ENCODE measurements at regions not wholly inside any gene's neighbourhood (a gene's known extent, or its start where the extent isn't known, plus 50 kb on each side); places are given as distances from the start of the nearest gene placed in this dataset.

DNA sequence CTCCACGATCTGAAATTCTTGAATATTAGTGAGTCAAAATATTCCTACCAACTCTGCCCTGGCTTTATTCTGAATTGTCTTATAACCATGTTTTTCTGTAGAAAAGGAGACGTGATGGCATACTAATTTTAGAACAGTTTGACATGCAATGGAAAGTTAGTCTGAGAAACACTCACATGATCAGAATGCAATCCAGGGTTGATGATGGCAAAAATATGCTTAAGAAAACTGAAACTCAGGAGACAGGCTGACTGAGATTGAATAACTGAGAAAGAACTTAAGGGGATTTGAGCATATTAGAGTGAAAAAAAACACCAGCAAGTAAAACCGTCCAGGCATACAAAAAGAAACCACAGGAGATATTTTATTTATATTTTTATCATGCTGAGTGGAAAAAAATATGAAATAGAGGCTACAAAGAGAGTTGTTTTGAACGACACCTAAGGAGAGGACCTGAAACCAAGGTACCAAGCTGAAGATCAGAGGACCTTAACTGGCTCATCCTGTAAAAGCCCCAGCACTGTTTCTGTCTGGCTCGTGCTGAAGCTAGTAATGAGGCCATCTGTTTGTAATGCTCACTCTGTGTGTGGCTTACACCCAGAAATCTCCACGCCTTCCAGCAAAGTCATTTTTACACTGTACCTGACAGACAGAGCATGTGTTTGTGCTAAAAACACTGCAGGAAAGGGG is 437.2 kb upstream of the PKDCC start:
- ChIA-PET CTCF (no interaction called here), POLR2A (no interaction called here)
- Mint-ChIP-seq H3K27me3 (no peaks in the 10 kb centered on the region), H3K36me3 (ENCODE audit: low read depth) (no peaks in the 10 kb centered on the region), H3K4me3 (no peak overlapping the region), H3K4me1 (no peaks in the 10 kb centered on the region), H3K9me3 (no peaks in the 10 kb centered on the region), H3K27ac (no peak overlapping the region)
- DNase-seq, result no peak

DNA sequence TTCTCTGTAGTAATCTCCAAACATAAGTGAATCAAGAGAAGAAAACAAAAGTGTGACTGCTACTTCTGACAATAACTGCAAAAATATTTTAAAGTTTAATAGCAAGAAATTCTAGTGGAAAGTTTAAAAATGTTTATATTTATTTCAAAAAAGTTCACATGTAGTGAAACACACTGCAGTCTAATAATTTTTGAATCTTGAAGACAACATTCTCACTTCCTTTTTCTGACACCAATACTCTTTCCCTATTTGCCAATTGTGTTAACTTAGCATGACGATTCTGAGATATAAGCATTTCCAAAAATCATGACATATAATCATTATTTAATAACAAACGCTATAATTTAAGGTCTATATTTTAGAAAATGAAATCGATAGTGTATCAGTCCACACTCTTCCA is 429.1 kb upstream of the PKDCC start:
- no peak for DNase-seq
- no peaks in the 10 kb centered on the region for H3K4me1 Mint-ChIP-seq
- ChIA-PET POLR2A (no interaction called here), CTCF (no interaction called here)
- no peak overlapping the region for H3K27ac Mint-ChIP-seq
- no peaks in the 10 kb centered on the region for H3K36me3 Mint-ChIP-seq (ENCODE audit: low read depth)
- no peaks in the 10 kb centered on the region for H3K9me3 Mint-ChIP-seq
- H3K27me3 Mint-ChIP-seq, result peaks cover 5% of the 10 kb centered on the region
- no peak overlapping the region for H3K4me3 Mint-ChIP-seq

DNA sequence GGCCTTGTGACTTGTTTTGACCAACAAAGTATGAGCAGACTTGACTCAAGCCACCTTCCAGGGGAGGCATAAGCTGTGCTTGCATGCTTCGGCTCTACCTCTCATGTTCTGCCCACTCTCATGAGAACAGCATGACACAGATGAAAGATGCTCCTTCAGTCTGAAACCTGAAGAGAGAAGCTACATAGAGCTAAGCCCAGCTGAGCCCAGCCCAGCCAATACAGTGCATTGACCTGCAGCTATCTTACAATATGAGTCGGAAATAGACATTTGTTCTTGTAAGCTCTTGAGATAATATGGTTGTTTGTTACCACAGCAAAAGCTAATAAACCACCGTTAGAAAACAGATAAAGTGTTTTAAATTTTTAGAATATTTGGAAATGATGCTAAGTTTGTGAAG is 426.7 kb upstream of the PKDCC start:
- CTCF ChIA-PET, result no interaction called here
- DNase-seq, result no peak
- Mint-ChIP-seq H3K36me3 (ENCODE audit: low read depth) (no peaks in the 10 kb centered on the region), H3K4me1 (no peaks in the 10 kb centered on the region), H3K9me3 (no peaks in the 10 kb centered on the region), H3K27ac (no peak overlapping the region), H3K27me3 (peaks cover 5% of the 10 kb centered on the region), H3K4me3 (no peak overlapping the region)
- POLR2A ChIA-PET, result no interaction called here

DNA sequence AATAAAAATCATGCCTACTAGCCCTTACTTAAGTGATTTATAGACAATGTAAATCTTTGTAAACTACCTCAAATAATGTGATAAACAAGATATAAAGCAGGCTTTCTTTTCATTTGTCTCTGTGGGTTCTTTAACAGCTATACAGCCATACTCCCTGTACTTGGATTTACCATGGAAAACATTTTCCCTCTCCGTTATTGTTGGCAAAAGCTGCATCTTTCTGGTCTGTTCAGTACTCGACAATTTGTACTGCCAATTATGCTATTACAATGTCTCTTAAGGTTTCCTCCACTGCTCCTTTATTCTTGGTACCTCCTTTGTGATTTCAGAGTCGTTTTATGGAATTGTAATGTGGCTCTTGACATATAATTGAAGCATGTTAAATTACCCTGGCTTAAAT is 426.3 kb upstream of the PKDCC start:
- ChIA-PET POLR2A (no interaction called here), CTCF (no interaction called here)
- H3K27ac Mint-ChIP-seq, result no peak overlapping the region
- no peaks in the 10 kb centered on the region for H3K36me3 Mint-ChIP-seq (ENCODE audit: low read depth)
- no peaks in the 10 kb centered on the region for H3K9me3 Mint-ChIP-seq
- no peaks in the 10 kb centered on the region for H3K4me1 Mint-ChIP-seq
- no peak overlapping the region for H3K4me3 Mint-ChIP-seq
- DNase-seq, result no peak
- H3K27me3 Mint-ChIP-seq, result peaks cover 5% of the 10 kb centered on the region

DNA sequence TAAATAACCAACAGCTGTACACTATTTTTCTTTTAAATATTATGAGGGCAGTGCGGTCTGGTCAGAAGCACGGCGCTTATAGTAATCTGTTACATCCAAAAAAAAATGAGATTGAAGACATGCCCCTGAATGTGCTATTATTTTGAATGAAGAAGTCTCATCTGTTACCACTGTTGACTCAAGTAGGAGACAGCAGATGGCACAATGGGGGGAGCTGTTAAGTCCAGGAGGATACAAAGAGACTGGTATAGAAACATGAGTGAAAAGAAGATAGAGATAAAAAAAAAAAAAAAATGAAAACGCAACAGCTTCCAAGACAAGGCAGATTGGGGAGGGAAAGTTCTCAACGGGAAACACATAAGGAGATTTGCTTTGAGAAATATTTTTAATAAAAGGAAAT is 425.5 kb upstream of the PKDCC start:
- H3K4me3 Mint-ChIP-seq, result no peak overlapping the region
- H3K27me3 Mint-ChIP-seq, result peaks cover 5% of the 10 kb centered on the region
- H3K9me3 Mint-ChIP-seq, result no peaks in the 10 kb centered on the region
- DNase-seq, result no peak
- ChIA-PET POLR2A (no interaction called here), CTCF (no interaction called here)
- no peaks in the 10 kb centered on the region for H3K36me3 Mint-ChIP-seq (ENCODE audit: low read depth)
- H3K4me1 Mint-ChIP-seq, result no peaks in the 10 kb centered on the region
- no peak overlapping the region for H3K27ac Mint-ChIP-seq

DNA sequence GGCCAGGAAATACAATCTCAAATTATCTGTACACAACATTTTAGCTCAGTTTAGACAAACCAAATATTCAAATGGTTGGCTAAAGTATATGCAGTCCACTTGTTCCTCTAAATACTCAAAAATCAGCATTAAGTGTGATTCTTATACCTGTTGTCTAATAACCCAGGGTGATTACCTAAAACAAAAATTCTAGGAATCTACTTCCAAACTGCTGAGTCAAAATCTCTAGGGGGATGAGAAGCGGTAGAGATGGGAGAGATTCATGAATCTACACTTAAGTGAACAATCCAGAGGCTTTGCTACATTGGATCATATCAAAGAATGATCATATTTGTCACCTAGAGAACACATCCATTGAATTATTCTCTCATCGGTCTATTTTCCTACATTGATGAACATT is 420.9 kb upstream of the PKDCC start:
- POLR2A ChIA-PET, result no interaction called here
- Mint-ChIP-seq H3K4me3 (no peak overlapping the region), H3K27me3 (no peaks in the 10 kb centered on the region), H3K36me3 (ENCODE audit: low read depth) (no peaks in the 10 kb centered on the region), H3K9me3 (no peaks in the 10 kb centered on the region), H3K27ac (no peak overlapping the region), H3K4me1 (no peaks in the 10 kb centered on the region)
- no peak for DNase-seq
- CTCF ChIA-PET, result no interaction called here

DNA sequence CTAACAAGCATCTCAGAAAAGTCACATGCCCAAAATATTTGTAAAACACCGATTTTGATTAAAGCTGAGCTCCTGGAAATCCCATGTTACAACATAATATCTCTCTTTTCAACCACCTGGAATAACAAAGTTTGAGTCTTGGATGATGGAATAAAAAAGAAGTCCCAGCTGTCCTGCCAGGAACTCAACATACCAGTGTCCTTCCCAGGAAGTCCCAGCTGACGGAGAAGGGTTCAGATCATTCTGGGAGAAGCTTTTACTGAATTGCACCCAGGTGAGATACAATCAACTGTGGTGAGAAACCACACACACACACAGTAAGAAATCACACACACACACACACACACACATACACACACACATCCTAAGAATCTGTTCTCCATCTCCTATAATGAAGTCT is 413.1 kb upstream of the PKDCC start:
- no peak overlapping the region for H3K4me3 Mint-ChIP-seq
- no peaks in the 10 kb centered on the region for H3K36me3 Mint-ChIP-seq (ENCODE audit: low read depth)
- POLR2A ChIA-PET, result no interaction called here
- no peaks in the 10 kb centered on the region for H3K27me3 Mint-ChIP-seq
- no peaks in the 10 kb centered on the region for H3K9me3 Mint-ChIP-seq
- no peak for DNase-seq
- CTCF ChIA-PET, result no interaction called here
- no peak overlapping the region for H3K27ac Mint-ChIP-seq
- no peaks in the 10 kb centered on the region for H3K4me1 Mint-ChIP-seq

DNA sequence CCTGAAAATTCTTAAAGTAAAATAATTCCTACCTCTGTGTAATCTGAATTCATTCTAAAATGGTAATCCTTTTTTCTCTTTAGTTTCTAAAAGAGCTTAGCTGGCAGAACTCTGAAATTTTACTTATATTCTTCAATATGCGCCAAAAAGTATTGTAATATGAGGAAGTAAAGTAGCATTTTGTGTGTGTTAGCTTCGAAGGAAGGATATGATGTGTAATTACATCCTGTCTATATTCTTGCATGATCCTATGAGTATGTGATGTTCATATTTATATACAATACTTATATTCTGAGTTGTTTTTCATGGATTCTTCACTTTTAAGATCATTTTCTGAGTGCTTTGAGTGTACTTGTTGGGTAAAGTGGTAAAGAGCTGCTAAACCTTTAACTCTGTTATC is 402.9 kb upstream of the PKDCC start:
- Mint-ChIP-seq H3K36me3 (ENCODE audit: low read depth) (no peaks in the 10 kb centered on the region), H3K27ac (no peak overlapping the region), H3K4me3 (no peak overlapping the region), H3K4me1 (no peaks in the 10 kb centered on the region), H3K9me3 (no peaks in the 10 kb centered on the region), H3K27me3 (no peaks in the 10 kb centered on the region)
- POLR2A ChIA-PET, result no interaction called here
- CTCF ChIA-PET, result no interaction called here
- no peak for DNase-seq

DNA sequence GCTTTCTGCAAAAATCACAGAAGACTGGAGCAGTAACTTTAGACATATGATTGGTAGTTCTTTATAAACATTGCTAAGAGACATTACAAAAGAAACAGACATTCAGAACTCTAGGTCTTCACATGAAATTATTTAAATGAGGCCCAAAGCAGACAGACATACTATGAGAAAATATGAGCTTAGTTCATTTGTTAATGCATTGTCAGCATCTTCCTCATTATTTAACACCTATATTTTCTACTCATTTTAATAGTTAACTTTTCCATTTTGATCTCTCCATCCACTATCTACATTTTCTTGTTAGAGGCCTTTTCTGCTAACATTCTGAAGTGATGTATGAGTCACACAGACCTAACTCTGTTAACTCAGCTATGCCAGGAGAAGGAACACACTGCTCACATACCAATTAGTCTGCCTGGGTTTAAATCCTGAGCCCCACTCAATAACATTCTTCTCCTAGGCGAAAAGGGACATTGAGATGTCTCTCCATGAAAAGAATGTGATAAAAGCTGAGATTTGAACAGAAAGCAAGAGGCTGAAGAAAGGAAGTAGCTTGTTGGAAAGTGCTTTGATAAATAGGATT is 400.3 kb upstream of the PKDCC start:
- Mint-ChIP-seq H3K27ac (no peak overlapping the region), H3K4me3 (no peak overlapping the region), H3K36me3 (ENCODE audit: low read depth) (no peaks in the 10 kb centered on the region), H3K27me3 (no peaks in the 10 kb centered on the region), H3K9me3 (no peaks in the 10 kb centered on the region), H3K4me1 (no peaks in the 10 kb centered on the region)
- ChIA-PET POLR2A (no interaction called here), CTCF (no interaction called here)
- no peak for DNase-seq

DNA sequence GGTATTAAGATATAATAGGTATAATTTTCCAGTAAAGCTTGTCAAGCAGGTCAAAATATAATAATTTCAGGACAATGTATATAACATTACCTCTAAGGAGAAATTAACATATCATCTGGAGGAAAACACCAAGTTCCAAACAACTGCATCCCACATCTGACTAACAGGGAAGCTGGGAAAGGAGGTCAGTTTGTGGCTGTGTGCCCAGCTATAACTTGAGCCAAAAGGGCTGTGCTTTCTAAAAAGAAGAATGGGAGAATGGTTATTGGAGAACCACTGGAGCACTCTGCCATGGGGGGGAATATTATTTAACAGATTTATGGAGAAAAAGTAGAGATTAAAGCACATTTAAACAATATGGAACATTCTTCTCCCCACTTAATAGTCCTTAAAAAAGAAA is 390.6 kb upstream of the PKDCC start:
- POLR2A ChIA-PET, result no interaction called here
- H3K4me3 Mint-ChIP-seq, result no peak overlapping the region
- H3K27ac Mint-ChIP-seq, result no peak overlapping the region
- H3K9me3 Mint-ChIP-seq, result no peaks in the 10 kb centered on the region
- DNase-seq, result no peak
- CTCF ChIA-PET, result no interaction called here
- no peaks in the 10 kb centered on the region for H3K36me3 Mint-ChIP-seq (ENCODE audit: low read depth)
- no peaks in the 10 kb centered on the region for H3K4me1 Mint-ChIP-seq
- H3K27me3 Mint-ChIP-seq, result no peaks in the 10 kb centered on the region

DNA sequence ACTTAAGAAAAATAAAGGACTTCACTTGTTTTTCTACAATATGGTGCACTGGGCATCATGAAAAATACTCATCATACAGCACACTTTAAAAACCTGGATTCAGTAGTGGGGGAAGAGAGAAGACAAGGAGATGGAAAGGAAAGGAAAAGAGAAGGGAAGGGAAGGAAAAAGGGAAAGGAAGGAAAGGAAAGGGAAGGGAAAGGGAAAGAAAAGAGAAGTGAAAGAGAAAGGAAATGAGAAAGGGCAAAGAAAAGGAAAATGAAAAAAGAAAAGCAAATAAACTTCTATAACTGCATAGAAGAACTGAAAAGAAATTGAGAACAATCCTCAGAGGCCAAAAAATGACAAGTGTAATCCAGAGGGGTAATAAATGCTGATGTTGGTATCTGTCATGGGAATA is 388.1 kb upstream of the PKDCC start:
- Mint-ChIP-seq H3K27me3 (no peaks in the 10 kb centered on the region), H3K4me1 (no peaks in the 10 kb centered on the region), H3K27ac (no peak overlapping the region), H3K4me3 (no peak overlapping the region), H3K36me3 (ENCODE audit: low read depth) (no peaks in the 10 kb centered on the region), H3K9me3 (no peaks in the 10 kb centered on the region)
- ChIA-PET POLR2A (no interaction called here), CTCF (no interaction called here)
- no peak for DNase-seq

DNA sequence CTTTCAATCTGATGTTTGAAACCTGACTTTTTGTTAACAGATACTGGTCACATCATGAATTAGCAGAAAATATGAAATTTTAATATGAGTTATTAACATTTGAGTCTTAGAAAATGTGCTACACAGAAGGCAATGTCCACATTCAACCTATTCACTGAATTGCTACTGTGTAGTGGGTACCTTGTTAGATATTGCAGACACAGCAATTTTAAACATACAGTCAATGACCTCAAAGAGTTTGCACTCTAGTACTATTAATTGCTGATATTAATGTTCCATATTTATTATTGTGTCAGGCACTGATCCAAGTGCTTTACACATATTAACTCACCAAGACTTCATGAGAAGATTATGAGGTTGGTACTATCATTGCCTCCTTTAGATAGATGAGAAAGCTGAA is 385.4 kb upstream of the PKDCC start:
- POLR2A ChIA-PET, result no interaction called here
- H3K4me3 Mint-ChIP-seq, result no peak overlapping the region
- H3K9me3 Mint-ChIP-seq, result no peaks in the 10 kb centered on the region
- CTCF ChIA-PET, result no interaction called here
- no peak for DNase-seq
- H3K27me3 Mint-ChIP-seq, result no peaks in the 10 kb centered on the region
- no peaks in the 10 kb centered on the region for H3K36me3 Mint-ChIP-seq (ENCODE audit: low read depth)
- H3K27ac Mint-ChIP-seq, result no peak overlapping the region
- no peaks in the 10 kb centered on the region for H3K4me1 Mint-ChIP-seq

DNA sequence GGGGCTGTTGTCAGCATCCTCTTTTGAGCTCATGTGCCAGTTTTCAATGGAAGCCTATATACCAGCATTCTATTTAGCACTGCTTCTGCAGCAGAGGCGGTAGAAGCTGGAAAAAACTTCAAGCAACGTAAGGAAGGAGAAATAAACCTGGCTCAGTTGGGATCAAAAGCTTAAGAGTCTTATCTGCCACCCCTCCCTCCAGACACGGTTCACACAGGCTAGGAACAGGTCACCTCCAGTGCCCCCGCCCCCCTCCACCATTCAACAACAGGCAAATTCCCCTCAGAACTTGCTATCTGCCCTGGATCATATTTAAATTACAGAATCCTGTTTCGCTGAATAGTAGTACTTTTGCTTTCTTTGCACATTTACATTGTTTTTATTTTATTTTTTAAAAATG is 384.8 kb upstream of the PKDCC start:
- Mint-ChIP-seq H3K27me3 (no peaks in the 10 kb centered on the region), H3K27ac (no peak overlapping the region), H3K4me1 (no peaks in the 10 kb centered on the region), H3K9me3 (no peaks in the 10 kb centered on the region), H3K36me3 (ENCODE audit: low read depth) (no peaks in the 10 kb centered on the region), H3K4me3 (no peak overlapping the region)
- no peak for DNase-seq
- POLR2A ChIA-PET, result no interaction called here
- CTCF ChIA-PET, result no interaction called here

DNA sequence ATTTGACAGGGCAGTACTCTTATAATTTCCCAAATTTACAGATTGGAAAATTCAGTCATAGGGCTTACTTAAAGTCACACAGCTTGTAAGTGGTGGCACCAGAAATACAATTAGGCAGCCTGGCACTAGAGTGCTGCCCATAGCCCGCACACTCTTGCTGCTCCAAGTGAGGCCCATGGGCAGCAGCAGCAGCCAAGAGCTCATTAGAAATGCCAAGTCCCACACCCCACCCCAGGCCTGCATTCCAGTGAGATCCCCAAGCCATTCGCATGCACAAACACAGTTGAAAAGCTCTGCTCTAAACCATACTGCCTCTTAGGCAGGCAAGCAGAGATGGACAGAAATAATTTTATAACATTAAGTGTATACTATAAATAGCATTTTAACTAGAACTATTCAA is 379.3 kb upstream of the PKDCC start:
- ChIA-PET CTCF (no interaction called here), POLR2A (no interaction called here)
- Mint-ChIP-seq H3K9me3 (no peaks in the 10 kb centered on the region), H3K4me3 (no peak overlapping the region), H3K27ac (no peak overlapping the region), H3K36me3 (ENCODE audit: low read depth) (no peaks in the 10 kb centered on the region), H3K27me3 (no peaks in the 10 kb centered on the region), H3K4me1 (no peaks in the 10 kb centered on the region)
- no peak for DNase-seq

DNA sequence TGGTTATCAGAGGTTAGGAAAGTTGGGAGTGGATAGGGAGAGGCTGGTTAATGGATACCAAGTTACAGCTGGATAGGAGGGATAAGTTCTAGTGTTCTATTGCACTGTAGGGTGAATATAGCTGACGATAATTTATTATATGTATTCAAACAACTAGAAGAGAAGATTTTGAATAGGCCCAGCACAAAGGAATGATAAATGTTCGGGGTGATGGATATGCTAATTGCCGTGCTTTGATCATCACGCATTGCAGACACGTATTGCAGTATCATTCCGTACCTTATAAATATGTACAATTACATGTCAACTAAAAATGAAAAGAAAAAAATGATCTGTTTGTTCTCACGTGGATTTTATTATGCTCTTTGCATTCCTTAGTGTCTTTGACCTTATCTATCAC is 369.2 kb upstream of the PKDCC start:
- H3K4me3 Mint-ChIP-seq, result no peak overlapping the region
- H3K9me3 Mint-ChIP-seq, result no peaks in the 10 kb centered on the region
- ChIA-PET POLR2A (no interaction called here), CTCF (no interaction called here)
- no peaks in the 10 kb centered on the region for H3K36me3 Mint-ChIP-seq (ENCODE audit: low read depth)
- H3K4me1 Mint-ChIP-seq, result no peaks in the 10 kb centered on the region
- DNase-seq, result no peak
- no peak overlapping the region for H3K27ac Mint-ChIP-seq
- H3K27me3 Mint-ChIP-seq, result no peaks in the 10 kb centered on the region

Data from activated CD4-positive, alpha-beta memory T cell treated with anti-CD3 and anti-CD28 coated beads, Interleukin-2, amount 10 ng/mL, durations not matched to agents 7 days and 5 days (primary cell).